Muscle of leg (tissue), 3 donors: ENCODE measurements at regions not wholly inside any gene's neighbourhood (a gene's known extent, or its start where the extent isn't known, plus 50 kb on each side); places are given as distances from the start of the nearest gene placed in this dataset.

Source experiments
- DNase-seq: peaks from one replicate; pipeline ENCODE4 v3.0.0; 2013
- H3K27ac ChIP-seq: one replicate; pipeline ENCODE4 v1.5.1; 2013; ENCODE audit warnings: mild to moderate bottlenecking, low read length, control low read depth
- H3K27me3 ChIP-seq: one replicate; pipeline ENCODE4 v1.6.1; 2013; ENCODE audit warnings: low read length; ENCODE audit not compliant: control insufficient read depth, insufficient read depth
- H3K36me3 ChIP-seq: one replicate; pipeline ENCODE4 v1.6.1; 2013; ENCODE audit warnings: low read length; ENCODE audit not compliant: control insufficient read depth, insufficient read depth
- H3K4me1 ChIP-seq: one replicate; pipeline ENCODE4 v1.6.1; 2013; ENCODE audit warnings: low read length; ENCODE audit not compliant: control insufficient read depth, insufficient read depth
- H3K4me3 ChIP-seq: one replicate; pipeline ENCODE4 v1.5.1; 2013; ENCODE audit warnings: low read length, control low read depth
- H3K9me3 ChIP-seq: replicated peaks from 2 replicates; pipeline ENCODE4 v1.6.1; 2013; ENCODE audit warnings: low read depth, low read length; ENCODE audit not compliant: control insufficient read depth
- WGBS: methylation state at CpG from one replicate; pipeline ENCODE4 v1.1.5; 2013; ENCODE audit warnings: missing lambda C conversion rate; ENCODE audit not compliant: insufficient coverage; 5-methylcytosine and 5-hydroxymethylcytosine counted together

DNA sequence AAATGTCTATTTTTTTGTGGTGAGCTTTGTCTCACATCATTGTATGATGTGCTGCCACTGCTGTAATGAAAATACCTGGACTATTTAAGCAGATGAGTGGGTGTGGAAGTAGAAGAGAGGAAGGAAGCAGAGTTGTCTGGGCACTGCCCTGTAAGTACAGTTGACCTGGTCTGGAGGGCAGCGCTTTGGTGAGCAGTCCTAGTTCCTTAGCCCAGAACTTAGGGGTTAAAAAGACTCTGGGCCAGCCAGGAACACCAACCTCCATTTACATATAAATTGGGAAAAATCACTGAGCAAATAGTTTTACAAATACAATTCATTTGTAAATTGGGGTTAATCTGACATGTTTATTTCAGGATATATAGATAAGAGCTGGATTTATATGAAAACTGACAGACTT is 347.1 kb upstream of the FAT1 start:
- Histone ChIP-seq H3K9me3 (no peaks in the 10 kb centered on the region), H3K36me3 (no peaks in the 10 kb centered on the region), H3K27ac (no peak overlapping the region), H3K4me3 (no peak overlapping the region), H3K27me3 (no peaks in the 10 kb centered on the region), H3K4me1 (peaks cover 14% of the 10 kb centered on the region)
- no peak for DNase-seq
- no CpG with 5 or more reads among the region's 1 CpG for WGBS

- Histone ChIP-seq H3K4me3 (no peak overlapping the region), H3K27me3 (no peaks in the 10 kb centered on the region), H3K4me1 (peaks cover 14% of the 10 kb centered on the region), H3K36me3 (no peaks in the 10 kb centered on the region), H3K27ac (peak overlapping the region; percentile 43), H3K9me3 (no peaks in the 10 kb centered on the region)
- 48% methylated on average over 7 of the region's 11 CpGs for WGBS
- peak; percentile 81 for DNase-seq
Measured at GRCh38 chr4:187071946-187072600, 348.4 kb upstream of the FAT1 start.

- WGBS, result 81% methylated on average over 5 of the region's 7 CpGs
- no peak for DNase-seq
- Histone ChIP-seq H3K9me3 (no peaks in the 10 kb centered on the region), H3K4me3 (no peak overlapping the region), H3K27ac (no peak overlapping the region), H3K36me3 (no peaks in the 10 kb centered on the region), H3K27me3 (no peaks in the 10 kb centered on the region), H3K4me1 (peaks cover 14% of the 10 kb centered on the region)
Measured at GRCh38 chr4:187073820-187074219, 350.2 kb upstream of the FAT1 start.

DNA sequence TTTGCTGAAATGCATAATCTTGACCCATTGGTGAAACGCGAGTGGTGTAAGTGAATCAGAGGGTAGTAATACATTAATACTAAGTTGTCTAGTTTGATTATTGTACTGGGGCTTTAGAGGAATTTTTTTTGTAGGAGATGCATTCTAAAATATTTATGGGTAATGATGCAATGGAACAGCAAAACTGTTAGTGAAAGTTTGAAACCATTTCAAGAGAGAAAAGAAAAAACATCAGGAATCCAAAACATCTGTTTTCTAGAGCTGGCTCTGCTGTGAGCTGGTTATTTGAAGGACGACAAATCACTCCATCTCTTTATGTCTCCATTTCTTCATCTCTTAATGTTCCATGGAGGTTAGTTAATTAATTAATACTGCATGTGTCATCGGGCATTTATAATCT is 351.9 kb upstream of the FAT1 start:
- no peak overlapping the region for H3K27ac ChIP-seq
- H3K36me3 ChIP-seq, result no peaks in the 10 kb centered on the region
- H3K9me3 ChIP-seq, result no peaks in the 10 kb centered on the region
- 44% methylated on average over 2 of the region's 4 CpGs for WGBS
- peak; percentile 83 for DNase-seq
- peaks cover 11% of the 10 kb centered on the region for H3K4me1 ChIP-seq
- H3K4me3 ChIP-seq, result no peak overlapping the region
- H3K27me3 ChIP-seq, result no peaks in the 10 kb centered on the region

- Histone ChIP-seq H3K36me3 (no peaks in the 10 kb centered on the region), H3K4me3 (no peak overlapping the region), H3K9me3 (no peaks in the 10 kb centered on the region), H3K27ac (no peak overlapping the region), H3K27me3 (no peaks in the 10 kb centered on the region), H3K4me1 (peaks cover 5% of the 10 kb centered on the region)
- no peak for DNase-seq
- WGBS, result 40% methylated on average over 3 of the region's 12 CpGs
Measured at GRCh38 chr4:187077744-187078401, 354.2 kb upstream of the FAT1 start.

DNA sequence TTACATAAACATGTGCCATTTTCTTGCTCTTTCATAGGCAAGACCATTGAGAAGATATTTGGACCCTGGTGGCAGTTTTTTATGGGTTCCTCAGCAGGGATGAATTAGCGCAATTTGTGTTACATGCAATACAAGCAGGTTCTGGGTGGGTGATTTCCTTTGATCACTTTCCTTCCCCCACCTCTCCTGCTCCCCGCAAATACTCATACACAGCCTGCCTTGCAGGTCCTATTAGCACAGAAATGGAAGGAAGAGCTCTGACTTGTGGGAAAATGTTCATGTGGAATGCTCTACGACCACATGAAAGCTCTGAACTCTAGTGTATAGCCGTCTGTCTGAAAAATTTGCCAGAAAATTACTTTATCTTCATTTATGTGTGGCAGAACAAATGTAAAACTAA is 361.0 kb upstream of the FAT1 start:
- Histone ChIP-seq H3K4me1 (no peaks in the 10 kb centered on the region), H3K9me3 (no peaks in the 10 kb centered on the region), H3K27ac (no peak overlapping the region), H3K4me3 (no peak overlapping the region), H3K27me3 (no peaks in the 10 kb centered on the region), H3K36me3 (no peaks in the 10 kb centered on the region)
- DNase-seq, result no peak
- no CpG with 5 or more reads among the region's 4 CpGs for WGBS

GRCh38 chr4:187085339-187085738 is 361.7 kb upstream of the FAT1 start:
- no peaks in the 10 kb centered on the region for H3K27me3 ChIP-seq
- no peaks in the 10 kb centered on the region for H3K9me3 ChIP-seq
- no peak overlapping the region for H3K4me3 ChIP-seq
- WGBS, result no CpG with 5 or more reads among the region's 3 CpGs
- H3K36me3 ChIP-seq, result no peaks in the 10 kb centered on the region
- no peak overlapping the region for H3K27ac ChIP-seq
- no peak for DNase-seq
- no peaks in the 10 kb centered on the region for H3K4me1 ChIP-seq

DNA sequence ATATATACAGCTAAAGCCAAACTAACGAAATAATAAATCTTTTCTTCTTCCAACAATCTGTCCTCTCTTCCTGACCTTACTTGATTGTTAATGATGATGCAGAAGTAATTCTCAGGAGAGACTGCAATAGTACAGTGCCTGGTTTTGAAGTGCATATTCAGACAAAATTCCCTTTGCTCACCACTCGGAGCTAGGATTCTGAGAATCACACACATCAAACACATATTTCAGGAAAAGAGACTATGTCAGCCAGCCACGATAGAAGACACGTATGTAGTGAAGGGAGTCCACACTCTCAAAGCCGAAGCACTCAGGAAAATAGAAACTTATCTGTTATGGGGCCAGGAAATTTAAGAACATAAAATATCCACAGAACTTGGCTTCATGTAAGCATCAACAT is 362.5 kb upstream of the FAT1 start:
- no peaks in the 10 kb centered on the region for H3K27me3 ChIP-seq

GRCh38 chr4:187088070-187088799 is 364.6 kb upstream of the FAT1 start:
- no peaks in the 10 kb centered on the region for H3K9me3 ChIP-seq
- no peak overlapping the region for H3K4me3 ChIP-seq
- H3K4me1 ChIP-seq, result no peaks in the 10 kb centered on the region
- H3K36me3 ChIP-seq, result no peaks in the 10 kb centered on the region
- no peaks in the 10 kb centered on the region for H3K27me3 ChIP-seq
- 39% methylated on average over 6 of the region's 13 CpGs for WGBS
- H3K27ac ChIP-seq, result no peak overlapping the region
- DNase-seq, result no peak

More for the DNA sequence above, 362.5 kb upstream of the FAT1 start:
- Histone ChIP-seq H3K36me3 (no peaks in the 10 kb centered on the region), H3K9me3 (no peaks in the 10 kb centered on the region), H3K27ac (no peak overlapping the region), H3K4me1 (no peaks in the 10 kb centered on the region), H3K4me3 (no peak overlapping the region)
- no CpG with 5 or more reads among the region's 5 CpGs for WGBS
- peak; percentile 52 for DNase-seq

GRCh38 chr4:187090401-187090800 is 366.7 kb upstream of the FAT1 start:
- Histone ChIP-seq H3K27ac (no peak overlapping the region), H3K36me3 (no peaks in the 10 kb centered on the region), H3K27me3 (no peaks in the 10 kb centered on the region), H3K4me3 (no peak overlapping the region), H3K4me1 (no peaks in the 10 kb centered on the region), H3K9me3 (no peaks in the 10 kb centered on the region)
- WGBS, result 90% methylated on average over 4 of the region's 11 CpGs
- DNase-seq, result no peak
